ENCODE measurements at regions not wholly inside any gene's neighbourhood (a gene's known extent, or its start where the extent isn't known, plus 50 kb on each side); places are given as distances from the start of the nearest gene placed in this dataset.

DNA sequence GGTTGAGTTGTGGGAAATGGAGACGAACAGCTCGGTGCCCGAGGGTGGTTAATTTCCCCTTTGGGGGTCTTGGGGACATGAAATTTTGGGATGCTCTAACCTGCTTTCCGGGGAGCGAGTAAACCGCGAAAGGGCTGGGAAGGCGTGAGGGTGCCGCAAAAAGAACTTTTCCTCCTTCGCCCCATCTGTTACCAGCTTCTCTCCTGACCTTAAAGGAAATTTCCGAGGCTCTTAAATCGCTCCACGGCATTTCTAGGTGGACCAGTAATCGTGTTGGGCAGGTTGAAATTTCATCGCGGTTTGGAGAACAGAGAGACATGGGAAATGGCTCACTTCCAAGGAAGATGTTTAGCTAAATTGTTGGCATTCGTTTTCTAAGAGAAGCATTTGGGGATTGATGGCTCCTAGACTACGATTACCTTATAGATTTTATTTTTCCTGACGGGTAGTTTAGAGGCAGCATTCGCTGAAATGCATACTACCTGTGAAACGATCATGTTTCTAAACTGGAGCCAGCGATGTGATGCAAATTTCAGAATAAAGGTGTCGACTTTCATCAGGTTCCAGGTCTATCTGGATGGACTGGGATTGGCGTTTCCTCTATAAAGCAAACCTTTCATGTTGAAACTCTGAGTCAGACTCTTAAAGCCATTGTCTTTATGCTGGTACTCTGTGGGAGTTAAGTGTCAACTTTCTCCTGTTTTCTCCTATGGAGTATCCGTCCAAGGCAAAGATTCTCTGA lies 414.5 kb downstream of the PCNX1 start:
- no peak overlapping the region for H3K4ac ChIP-seq (ENCODE audit: low read depth, low read length)
- H2AFZ ChIP-seq (ENCODE audit: low read length): no peak overlapping the region
- H3K14ac ChIP-seq (ENCODE audit: insufficient read depth, low read length): peak overlapping the region; percentile 97; the same call in 1 of the 2 replicates
- no peaks in the 10 kb centered on the region for H3K9me3 ChIP-seq (ENCODE audit: control insufficient read depth, low read depth, low read length)
- WGBS (ENCODE audit: extremely low coverage, insufficient read length, low lambda C conversion rate): no CpG with 5 or more reads among the region's 25 CpGs
- H2BK15ac ChIP-seq (ENCODE audit: low read depth, low read length): no peak overlapping the region
- peak overlapping the region; percentile 75 for H3K9ac ChIP-seq (ENCODE audit: extremely low read depth, insufficient read length, low read length)
- H3K27me3 ChIP-seq (ENCODE audit: insufficient read depth, low read length): no peaks in the 10 kb centered on the region
- peak overlapping the region; percentile 58 for H3K18ac ChIP-seq (ENCODE audit: insufficient read length, low read depth, low read length)
- no peak overlapping the region for H2BK120ac ChIP-seq (ENCODE audit: low read depth, low read length, poor library complexity, severe bottlenecking)
- peaks cover 0 to 1% (median 0%) of the 10 kb centered on the region in 3 experiments; a peak in 2 of 7 replicates for H3K36me3 Mint-ChIP-seq (ENCODE audit: insufficient read depth in 1 of 3, low read depth in 3 of 3)
- peak overlapping the region; percentile 87 to 94 (median 90); a peak in 6 of 7 replicates for H3K27ac Mint-ChIP-seq
- DNase-seq: peak; percentile 39
- TF ChIP-seq, protein P1, sequence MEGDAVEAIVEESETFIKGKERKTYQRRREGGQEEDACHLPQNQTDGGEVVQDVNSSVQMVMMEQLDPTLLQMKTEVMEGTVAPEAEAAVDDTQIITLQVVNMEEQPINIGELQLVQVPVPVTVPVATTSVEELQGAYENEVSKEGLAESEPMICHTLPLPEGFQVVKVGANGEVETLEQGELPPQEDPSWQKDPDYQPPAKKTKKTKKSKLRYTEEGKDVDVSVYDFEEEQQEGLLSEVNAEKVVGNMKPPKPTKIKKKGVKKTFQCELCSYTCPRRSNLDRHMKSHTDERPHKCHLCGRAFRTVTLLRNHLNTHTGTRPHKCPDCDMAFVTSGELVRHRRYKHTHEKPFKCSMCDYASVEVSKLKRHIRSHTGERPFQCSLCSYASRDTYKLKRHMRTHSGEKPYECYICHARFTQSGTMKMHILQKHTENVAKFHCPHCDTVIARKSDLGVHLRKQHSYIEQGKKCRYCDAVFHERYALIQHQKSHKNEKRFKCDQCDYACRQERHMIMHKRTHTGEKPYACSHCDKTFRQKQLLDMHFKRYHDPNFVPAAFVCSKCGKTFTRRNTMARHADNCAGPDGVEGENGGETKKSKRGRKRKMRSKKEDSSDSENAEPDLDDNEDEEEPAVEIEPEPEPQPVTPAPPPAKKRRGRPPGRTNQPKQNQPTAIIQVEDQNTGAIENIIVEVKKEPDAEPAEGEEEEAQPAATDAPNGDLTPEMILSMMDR (conservative IDR thresholded peaks at IDR 0.05): no peak
- peaks cover 43 to 47% of the 10 kb centered on the region in 2 experiments for H3K4me1 Mint-ChIP-seq
- H3T11ph ChIP-seq (ENCODE audit: low read length): no peak overlapping the region
- no peak overlapping the region for H3K23ac ChIP-seq (ENCODE audit: insufficient read length, low read depth, low read length)
- no peak overlapping the region for H4K91ac ChIP-seq (ENCODE audit: insufficient read length, low read depth, low read length)
- peaks cover 15% of the 10 kb centered on the region for H3K4me1 ChIP-seq (ENCODE audit: insufficient read depth, low read length)
- no peak overlapping the region for H4K5ac ChIP-seq (ENCODE audit: insufficient read length, low read depth, low read length)
- H3K9me3 Mint-ChIP-seq: no peaks in the 10 kb centered on the region; a peak in 1 of 5 replicates
- no peak overlapping the region for H2BK5ac ChIP-seq (ENCODE audit: insufficient read length, low read length)
- peak overlapping the region; percentile 39 for H3K27ac ChIP-seq (ENCODE audit: insufficient read length, low read depth, low read length)
- no peaks in the 10 kb centered on the region for H3K27me3 Mint-ChIP-seq (ENCODE audit: low read depth)
- H4K20me1 ChIP-seq (ENCODE audit: control insufficient read depth, insufficient read depth, insufficient read length): no peaks in the 10 kb centered on the region
- H3K4me3 Mint-ChIP-seq: peak overlapping the region; percentile 92 to 93
- no peak overlapping the region for H2AK5ac ChIP-seq (ENCODE audit: insufficient read length, low read length)
- H2BK12ac ChIP-seq (ENCODE audit: insufficient read length, low read depth, low read length): no peak overlapping the region
- H4K8ac ChIP-seq (replicated peaks; ENCODE audit: insufficient read length, low read depth, low read length): no peak overlapping the region
- H3K4me2 ChIP-seq (ENCODE audit: insufficient read depth, insufficient read length, low read length): peak overlapping the region; percentile 99
- H2BK20ac ChIP-seq (ENCODE audit: low read depth, low read length, poor library complexity, severe bottlenecking): no peak overlapping the region
- H3K56ac ChIP-seq (ENCODE audit: insufficient read length, low read depth, low read length): no peak overlapping the region
- H3K23me2 ChIP-seq (ENCODE audit: insufficient read length, low read depth, low read length, poor library complexity, severe bottlenecking): peaks cover 10% of the 10 kb centered on the region
- no peaks in the 10 kb centered on the region for H3K79me1 ChIP-seq (ENCODE audit: insufficient read depth, low read depth, low read length, poor library complexity, severe bottlenecking)
- H3K79me2 ChIP-seq (ENCODE audit: insufficient read depth, low read length): peaks cover 10% of the 10 kb centered on the region; the same call in 1 of the 2 replicates
